Body of pancreas (tissue), 4 donors: ENCODE measurements at regions not wholly inside any gene's neighbourhood (a gene's known extent, or its start where the extent isn't known, plus 50 kb on each side); places are given as distances from the start of the nearest gene placed in this dataset.

ENCODE experiments used
- POLR2A ChIP-seq, 3 donors: fragments of 450-650 bp; IDR thresholded peaks; one replicate each; pipeline ENCODE4 v1.6.1; 2016; ENCODE audit warnings: antibody characterized with exemption in 3 of 3, mild to moderate bottlenecking in 2 of 3
- TF ChIP-seq, protein P1 (sequence below), 7 experiments: fragments of 450-650 bp in 4 of 7; fragments of 200-600 bp in 3 of 7; sonication (generic) in 3 of 7; IDR thresholded peaks; one replicate each; pipeline ENCODE4 v1.5.1; 2016 to 2019; ENCODE audit warnings: antibody characterized with exemption in 7 of 7

DNA sequence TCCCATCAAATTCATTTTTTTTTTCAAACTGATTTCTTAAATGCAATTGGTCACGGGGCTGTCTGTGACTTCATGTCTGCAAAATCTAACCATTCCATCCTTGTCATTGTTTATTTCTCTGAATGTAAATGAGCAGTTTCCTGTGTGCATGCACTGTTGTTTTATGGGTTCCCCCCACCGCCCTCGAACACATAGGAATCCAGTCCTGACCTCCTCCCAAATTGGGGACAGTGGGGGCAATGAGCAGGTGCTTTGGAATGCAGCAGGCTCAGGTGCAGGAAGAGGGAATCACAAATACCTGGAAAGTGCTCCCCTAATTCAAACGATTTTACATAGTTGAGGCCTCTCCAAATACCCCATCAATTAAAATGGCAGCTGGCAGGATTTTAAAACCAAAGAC, 62.6 kb upstream of the ESRRB start:
- TF ChIP-seq, protein P1, sequence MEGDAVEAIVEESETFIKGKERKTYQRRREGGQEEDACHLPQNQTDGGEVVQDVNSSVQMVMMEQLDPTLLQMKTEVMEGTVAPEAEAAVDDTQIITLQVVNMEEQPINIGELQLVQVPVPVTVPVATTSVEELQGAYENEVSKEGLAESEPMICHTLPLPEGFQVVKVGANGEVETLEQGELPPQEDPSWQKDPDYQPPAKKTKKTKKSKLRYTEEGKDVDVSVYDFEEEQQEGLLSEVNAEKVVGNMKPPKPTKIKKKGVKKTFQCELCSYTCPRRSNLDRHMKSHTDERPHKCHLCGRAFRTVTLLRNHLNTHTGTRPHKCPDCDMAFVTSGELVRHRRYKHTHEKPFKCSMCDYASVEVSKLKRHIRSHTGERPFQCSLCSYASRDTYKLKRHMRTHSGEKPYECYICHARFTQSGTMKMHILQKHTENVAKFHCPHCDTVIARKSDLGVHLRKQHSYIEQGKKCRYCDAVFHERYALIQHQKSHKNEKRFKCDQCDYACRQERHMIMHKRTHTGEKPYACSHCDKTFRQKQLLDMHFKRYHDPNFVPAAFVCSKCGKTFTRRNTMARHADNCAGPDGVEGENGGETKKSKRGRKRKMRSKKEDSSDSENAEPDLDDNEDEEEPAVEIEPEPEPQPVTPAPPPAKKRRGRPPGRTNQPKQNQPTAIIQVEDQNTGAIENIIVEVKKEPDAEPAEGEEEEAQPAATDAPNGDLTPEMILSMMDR (IDR thresholded peaks at IDR 0.05) = no peak
- no peak for TF ChIP-seq POLR2A (IDR thresholded peaks at IDR 0.05)
